Activated B cell treated with CpG ODN at 0.5 μM for 24 hours (primary cell): ENCODE measurements at regions not wholly inside any gene's neighbourhood (a gene's known extent, or its start where the extent isn't known, plus 50 kb on each side); places are given as distances from the start of the nearest gene placed in this dataset.

Experiments used
- ATAC-seq: fragments of 200-7000 bp; cut with Tn5 transposase; one replicate; pipeline ENCODE4 v1.10.0; 2021; ENCODE audit warnings: low read depth, mild to moderate bottlenecking, moderate library complexity
- CTCF ChIA-PET: fragments of 350-600 bp; sonication (Branson Sonifier 250); formaldehyde crosslinking; loops from one replicate; lab custom pipeline; 2021; ENCODE audit warnings: antibody characterized with exemption; lab: Charles Lee
- POLR2A ChIA-PET: fragments of 350-600 bp; sonication (Branson Sonifier 250); formaldehyde crosslinking; loops from one replicate; lab custom pipeline; 2021; ENCODE audit warnings: antibody characterized with exemption; lab: Charles Lee
- DNase-seq: peaks from one replicate; pipeline ENCODE4 v3.0.0; 2022
- H3K27ac Mint-ChIP-seq: one replicate; pipeline ENCODE4 v1.8.0; 2020; ENCODE audit warnings: mixed read lengths
- H3K27me3 Mint-ChIP-seq: one replicate; pipeline ENCODE4 v1.8.0; 2021; ENCODE audit warnings: mixed read lengths
- H3K36me3 Mint-ChIP-seq: one replicate; pipeline ENCODE4 v1.8.0; 2021; ENCODE audit warnings: low read depth, mixed read lengths
- H3K4me1 Mint-ChIP-seq: one replicate; pipeline ENCODE4 v1.8.0; 2021; ENCODE audit warnings: mixed read lengths
- H3K4me3 Mint-ChIP-seq: one replicate; pipeline ENCODE4 v1.8.0; 2020; ENCODE audit warnings: mild to moderate bottlenecking, mixed read lengths
- H3K9me3 Mint-ChIP-seq: one replicate; pipeline ENCODE4 v1.8.0; 2020; ENCODE audit warnings: mixed read lengths
- CTCF ChIP-seq: fragments of 200-600 bp; IDR thresholded peaks from one replicate; pipeline ENCODE4 v1.8.0; 2022; ENCODE audit warnings: antibody characterized with exemption, mild to moderate bottlenecking
- intact Hi-C: fragments of 100-400 bp; cut with micrococcal nuclease; formaldehyde crosslinking; loops from one replicate; pipeline ENCODE4 v1.15.1; 2024

- DNase-seq (no peak), ATAC-seq (no peak)
- POLR2A ChIA-PET, result no interaction called here
- Mint-ChIP-seq H3K27me3 (peaks cover 12% of the 10 kb centered on the region), H3K4me3 (no peak overlapping the region), H3K9me3 (no peaks in the 10 kb centered on the region), H3K36me3 (no peaks in the 10 kb centered on the region), H3K27ac (no peak overlapping the region), H3K4me1 (no peaks in the 10 kb centered on the region)
- CTCF ChIA-PET, result no interaction called here
- TF ChIP-seq CTCF, result no peak
- intact Hi-C loops, result no loop called here
These were observed 188.3 kb upstream of the THBS1 start for GRCh38 chr15:39392469-39393047.

GRCh38 chr15:39393575-39394335 lies 187.1 kb upstream of the THBS1 start:
- Mint-ChIP-seq H3K4me1 (no peaks in the 10 kb centered on the region), H3K4me3 (no peak overlapping the region), H3K36me3 (no peaks in the 10 kb centered on the region), H3K27ac (no peak overlapping the region), H3K27me3 (peaks cover 12% of the 10 kb centered on the region), H3K9me3 (no peaks in the 10 kb centered on the region)
- intact Hi-C loops, result no loop called here
- CTCF ChIA-PET, result no interaction called here
- no peak for TF ChIP-seq CTCF
- DNase-seq (no peak), ATAC-seq (no peak)
- POLR2A ChIA-PET, result no interaction called here

- CTCF ChIA-PET, result no interaction called here
- no peak for TF ChIP-seq CTCF
- Mint-ChIP-seq H3K4me3 (no peak overlapping the region), H3K9me3 (no peaks in the 10 kb centered on the region), H3K4me1 (no peaks in the 10 kb centered on the region), H3K27me3 (peaks cover 12% of the 10 kb centered on the region), H3K27ac (no peak overlapping the region), H3K36me3 (no peaks in the 10 kb centered on the region)
- ATAC-seq, result no peak
- POLR2A ChIA-PET, result no interaction called here
- DNase-seq, result no peak
- intact Hi-C loops, result no loop called here
These were observed 186.4 kb upstream of the THBS1 start for GRCh38 chr15:39394496-39394895.

- DNase-seq, result no peak
- TF ChIP-seq CTCF, result no peak
- no peak for ATAC-seq
- no peaks in the 10 kb centered on the region for H3K9me3 Mint-ChIP-seq
- no peak overlapping the region for H3K4me3 Mint-ChIP-seq
- intact Hi-C loops, result no loop called here
- H3K4me1 Mint-ChIP-seq, result no peaks in the 10 kb centered on the region
- ChIA-PET POLR2A (no interaction called here), CTCF (no interaction called here)
- H3K27me3 Mint-ChIP-seq, result peaks cover 11% of the 10 kb centered on the region
- H3K36me3 Mint-ChIP-seq, result no peaks in the 10 kb centered on the region
- no peak overlapping the region for H3K27ac Mint-ChIP-seq
These were observed 183.8 kb upstream of the THBS1 start for GRCh38 chr15:39396979-39397615.

- no peaks in the 10 kb centered on the region for H3K9me3 Mint-ChIP-seq
- TF ChIP-seq CTCF, result no peak
- H3K27me3 Mint-ChIP-seq, result peaks cover 11% of the 10 kb centered on the region
- H3K4me3 Mint-ChIP-seq, result no peak overlapping the region
- intact Hi-C loops, result no loop called here
- CTCF ChIA-PET, result no interaction called here
- H3K27ac Mint-ChIP-seq, result no peak overlapping the region
- H3K36me3 Mint-ChIP-seq, result no peaks in the 10 kb centered on the region
- ATAC-seq, result no peak
- POLR2A ChIA-PET, result no interaction called here
- no peaks in the 10 kb centered on the region for H3K4me1 Mint-ChIP-seq
- no peak for DNase-seq
These were observed 183.0 kb upstream of the THBS1 start for GRCh38 chr15:39397883-39398282.
